ENCODE measurements at regions not wholly inside any gene's neighbourhood (a gene's known extent, or its start where the extent isn't known, plus 50 kb on each side); places are given as distances from the start of the nearest gene placed in this dataset.

DNA sequence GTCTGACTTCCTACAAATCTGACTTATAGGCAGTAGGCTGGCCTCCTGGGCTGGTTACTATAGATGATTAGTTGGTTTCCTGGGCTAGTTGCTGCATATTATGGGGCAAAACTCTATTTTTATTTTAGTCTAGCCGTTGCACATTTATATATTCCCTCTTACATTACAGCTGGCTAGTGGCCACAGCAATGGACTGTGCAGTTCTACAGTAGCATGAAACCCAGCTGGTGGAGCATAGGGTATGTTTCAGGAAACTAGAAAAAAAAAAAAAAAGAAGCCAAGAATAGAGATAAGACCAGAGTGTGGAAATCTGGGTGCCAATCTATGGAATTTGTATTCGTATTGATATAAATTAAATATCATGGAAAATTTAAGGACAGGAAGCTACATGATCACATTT lies 304.4 kb upstream of the NBEA start:
- no peaks in the 10 kb centered on the region for H3K36me3 ChIP-seq (replicated peaks in 1 of 2; ENCODE audit: control insufficient read depth in 1 of 2, insufficient read depth in 2 of 2, low read length in 2 of 2)
- no peak overlapping the region for H3K27ac Mint-ChIP-seq
- no peak overlapping the region for H3K4me2 ChIP-seq (replicated peaks; ENCODE audit: extremely low read depth, low read length, poor library complexity, severe bottlenecking)
- no peaks in the 10 kb centered on the region for H3K4me1 Mint-ChIP-seq
- no peaks in the 10 kb centered on the region for H3K27me3 Mint-ChIP-seq (ENCODE audit: low read depth in 3 of 3)
- no peak for DNase-seq
- no peaks in the 10 kb centered on the region for H4K20me1 ChIP-seq (ENCODE audit: insufficient read depth, low read length)
- no peak overlapping the region for H3K4me3 ChIP-seq (replicated peaks in 1 of 3; ENCODE audit: low read depth in 2 of 3, low read length in 3 of 3)
- H3K79me2 ChIP-seq (ENCODE audit: insufficient read depth, low read length) = no peaks in the 10 kb centered on the region
- intact Hi-C loops (cut with micrococcal nuclease) = no loop called here
- H3K9me3 ChIP-seq (replicated peaks in 1 of 2; ENCODE audit: control insufficient read depth in 1 of 2, insufficient read depth in 1 of 2, low read length in 2 of 2) = peaks cover 0 to 3% of the 10 kb centered on the region in 2 donors
- H3K27me3 ChIP-seq (ENCODE audit: control insufficient read depth in 2 of 2, insufficient read depth in 2 of 2, low read length in 2 of 2) = no peaks in the 10 kb centered on the region
- H2AFZ ChIP-seq (ENCODE audit: insufficient read depth, low read depth, low read length, poor library complexity, severe bottlenecking) = no peak overlapping the region
- whole genome bisulfite sequencing (ENCODE audit: insufficient coverage) = no CpG with 5 or more reads among the region's 2 CpGs
- TF ChIP-seq, protein P1, sequence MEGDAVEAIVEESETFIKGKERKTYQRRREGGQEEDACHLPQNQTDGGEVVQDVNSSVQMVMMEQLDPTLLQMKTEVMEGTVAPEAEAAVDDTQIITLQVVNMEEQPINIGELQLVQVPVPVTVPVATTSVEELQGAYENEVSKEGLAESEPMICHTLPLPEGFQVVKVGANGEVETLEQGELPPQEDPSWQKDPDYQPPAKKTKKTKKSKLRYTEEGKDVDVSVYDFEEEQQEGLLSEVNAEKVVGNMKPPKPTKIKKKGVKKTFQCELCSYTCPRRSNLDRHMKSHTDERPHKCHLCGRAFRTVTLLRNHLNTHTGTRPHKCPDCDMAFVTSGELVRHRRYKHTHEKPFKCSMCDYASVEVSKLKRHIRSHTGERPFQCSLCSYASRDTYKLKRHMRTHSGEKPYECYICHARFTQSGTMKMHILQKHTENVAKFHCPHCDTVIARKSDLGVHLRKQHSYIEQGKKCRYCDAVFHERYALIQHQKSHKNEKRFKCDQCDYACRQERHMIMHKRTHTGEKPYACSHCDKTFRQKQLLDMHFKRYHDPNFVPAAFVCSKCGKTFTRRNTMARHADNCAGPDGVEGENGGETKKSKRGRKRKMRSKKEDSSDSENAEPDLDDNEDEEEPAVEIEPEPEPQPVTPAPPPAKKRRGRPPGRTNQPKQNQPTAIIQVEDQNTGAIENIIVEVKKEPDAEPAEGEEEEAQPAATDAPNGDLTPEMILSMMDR (IDR thresholded peaks at IDR 0.05) = no peak
- H3K27ac ChIP-seq (ENCODE audit: low read depth in 1 of 2, low read length in 2 of 2) = no peak overlapping the region
- no peaks in the 10 kb centered on the region for H3K36me3 Mint-ChIP-seq
- no peak overlapping the region for H3K4me3 Mint-ChIP-seq
- no peaks in the 10 kb centered on the region for H3K4me1 ChIP-seq (ENCODE audit: control insufficient read depth in 1 of 2, insufficient read depth in 2 of 2, low read length in 2 of 2)
- no peak overlapping the region for H3K9ac ChIP-seq (ENCODE audit: insufficient read depth, low read length, poor library complexity, severe bottlenecking)
- peaks cover 0 to 8% (median 4%) of the 10 kb centered on the region in 7 donors for H3K9me3 Mint-ChIP-seq

DNA sequence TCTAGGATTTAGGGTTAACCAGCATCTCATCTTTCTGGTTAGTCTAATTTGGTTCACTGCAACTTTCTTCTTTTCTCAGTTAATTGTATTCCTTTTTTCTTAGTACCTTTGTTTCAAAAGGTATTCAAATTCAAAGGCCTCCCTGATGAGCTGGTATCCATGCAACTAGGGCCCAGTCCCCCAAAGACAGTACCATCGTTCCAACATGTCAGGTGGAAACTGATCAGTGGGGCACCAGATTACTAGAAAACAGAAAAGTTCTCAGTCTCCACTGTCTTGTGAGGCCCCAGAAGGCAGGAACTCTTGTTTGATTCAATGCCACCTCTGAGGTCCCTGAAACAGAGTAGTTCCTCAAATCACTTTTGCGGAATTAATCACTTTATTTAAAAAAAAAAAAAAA lies 303.2 kb upstream of the NBEA start:
- no peak overlapping the region for H3K27ac ChIP-seq (ENCODE audit: low read depth in 1 of 2, low read length in 2 of 2)
- Mint-ChIP-seq H3K4me1 (no peaks in the 10 kb centered on the region), H3K9me3 (peaks cover 0 to 8% (median 4%) of the 10 kb centered on the region in 7 donors), H3K36me3 (no peaks in the 10 kb centered on the region), H3K27ac (no peak overlapping the region), H3K27me3 (ENCODE audit: low read depth in 3 of 3) (no peaks in the 10 kb centered on the region), H3K4me3 (no peak overlapping the region)
- no peaks in the 10 kb centered on the region for H3K4me1 ChIP-seq (ENCODE audit: control insufficient read depth in 1 of 2, insufficient read depth in 2 of 2, low read length in 2 of 2)
- WGBS (ENCODE audit: insufficient coverage) = 73% methylated on average over 1 of the region's 2 CpGs
- no peak overlapping the region for H3K4me3 ChIP-seq (replicated peaks in 1 of 3; ENCODE audit: low read depth in 2 of 3, low read length in 3 of 3)
- TF ChIP-seq, protein P1 (IDR thresholded peaks at IDR 0.05) = no peak
- no peaks in the 10 kb centered on the region for H3K27me3 ChIP-seq (ENCODE audit: control insufficient read depth in 2 of 2, insufficient read depth in 2 of 2, low read length in 2 of 2)
- H3K9ac ChIP-seq (ENCODE audit: insufficient read depth, low read length, poor library complexity, severe bottlenecking) = no peak overlapping the region
- H4K20me1 ChIP-seq (ENCODE audit: insufficient read depth, low read length) = no peaks in the 10 kb centered on the region
- no peaks in the 10 kb centered on the region for H3K36me3 ChIP-seq (replicated peaks in 1 of 2; ENCODE audit: control insufficient read depth in 1 of 2, insufficient read depth in 2 of 2, low read length in 2 of 2)
- H3K79me2 ChIP-seq (ENCODE audit: insufficient read depth, low read length) = no peaks in the 10 kb centered on the region
- no peak for DNase-seq
- peaks cover 3% of the 10 kb centered on the region in 2 donors for H3K9me3 ChIP-seq (replicated peaks in 1 of 2; ENCODE audit: control insufficient read depth in 1 of 2, insufficient read depth in 1 of 2, low read length in 2 of 2)
- H2AFZ ChIP-seq (ENCODE audit: insufficient read depth, low read depth, low read length, poor library complexity, severe bottlenecking) = no peak overlapping the region
- no peak overlapping the region for H3K4me2 ChIP-seq (replicated peaks; ENCODE audit: extremely low read depth, low read length, poor library complexity, severe bottlenecking)
- intact Hi-C loops (cut with micrococcal nuclease) = no loop called here
